GM18870 (cell line): ENCODE measurements at regions not wholly inside any gene's neighbourhood (a gene's known extent, or its start where the extent isn't known, plus 50 kb on each side); places are given as distances from the start of the nearest gene placed in this dataset.
A peak's percentile ranks its signal among the peaks of the same experiment; 100 is the strongest.
"Not testable (repeated sequence)": the region's sequence is repeated elsewhere in the genome, so short reads cannot be mapped to it uniquely, and the experiment has no call there.

Experiments used
- ATAC-seq: cut with Tn5 transposase; IDR thresholded peaks from one replicate; pipeline ENCODE4 v1.9.1; 2021; ENCODE audit warnings: moderate library complexity; ENCODE audit not compliant: unreplicated experiment

DNA sequence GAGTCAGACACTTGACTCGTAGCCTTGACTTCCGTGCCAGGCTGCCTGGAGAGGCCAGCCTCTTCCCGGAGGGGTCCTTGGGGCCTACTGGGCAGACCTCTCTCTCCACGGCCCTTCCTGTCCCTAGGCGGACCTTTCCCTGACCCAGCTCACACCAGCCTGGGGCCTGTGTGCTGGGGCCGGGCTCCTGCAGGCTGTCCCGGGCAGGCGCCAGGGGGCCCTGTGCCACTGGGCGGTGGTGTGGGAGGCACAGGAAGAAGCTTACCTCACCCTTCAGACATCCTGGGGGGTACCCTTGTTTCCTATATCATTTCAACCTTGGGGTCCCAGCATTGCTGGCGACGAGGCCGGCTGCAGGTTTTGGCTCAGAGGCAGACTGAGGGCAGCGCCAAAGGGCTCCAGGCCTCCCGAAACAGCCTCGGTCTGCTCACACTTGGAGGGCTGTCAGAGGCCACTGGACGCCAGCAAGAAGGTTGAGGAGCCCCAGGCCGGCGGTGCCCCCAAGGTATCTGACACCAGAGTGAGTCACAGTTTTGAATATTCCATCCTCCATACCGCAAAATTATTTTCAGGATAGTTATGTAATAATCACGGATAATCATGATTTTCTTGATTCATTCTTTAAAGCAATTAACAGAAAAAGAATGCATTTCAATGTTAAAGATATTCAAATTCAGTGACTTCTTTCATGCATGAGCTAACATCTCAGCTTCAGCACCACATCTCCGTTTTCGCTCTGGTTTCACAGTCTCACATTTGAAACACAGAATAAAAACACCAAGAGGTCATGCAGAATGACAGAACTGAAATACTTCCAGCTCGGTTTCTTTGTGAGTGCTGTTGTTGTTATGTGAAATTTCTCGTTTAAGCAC is 3967.6 kb upstream of the TPTE start:
- not testable (repeated sequence) for ATAC-seq

DNA sequence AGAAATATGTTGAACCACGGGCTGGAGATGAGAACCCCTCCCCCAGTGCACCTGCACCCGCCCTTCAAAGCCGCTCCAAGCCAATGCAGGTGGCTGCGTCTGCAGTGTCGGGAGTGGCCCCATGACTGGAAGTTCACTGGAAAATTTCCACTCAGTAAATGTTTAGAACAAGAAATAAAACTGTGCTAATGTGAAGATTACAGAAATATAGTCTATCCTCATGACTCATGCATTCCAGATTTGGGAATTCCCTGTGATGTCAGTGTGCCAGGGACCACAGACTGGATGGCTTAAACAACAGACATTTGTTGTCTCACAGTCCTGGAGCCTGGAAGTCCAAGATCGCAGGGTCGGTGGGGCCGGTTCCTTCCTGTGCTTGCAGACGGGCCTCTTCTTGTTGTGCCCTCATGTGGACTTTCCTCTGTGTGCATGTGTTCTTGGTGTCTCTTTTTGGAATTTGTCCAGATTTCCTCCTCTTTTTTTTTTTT is 3967.0 kb upstream of the TPTE start:
- ATAC-seq, result not testable (repeated sequence)

DNA sequence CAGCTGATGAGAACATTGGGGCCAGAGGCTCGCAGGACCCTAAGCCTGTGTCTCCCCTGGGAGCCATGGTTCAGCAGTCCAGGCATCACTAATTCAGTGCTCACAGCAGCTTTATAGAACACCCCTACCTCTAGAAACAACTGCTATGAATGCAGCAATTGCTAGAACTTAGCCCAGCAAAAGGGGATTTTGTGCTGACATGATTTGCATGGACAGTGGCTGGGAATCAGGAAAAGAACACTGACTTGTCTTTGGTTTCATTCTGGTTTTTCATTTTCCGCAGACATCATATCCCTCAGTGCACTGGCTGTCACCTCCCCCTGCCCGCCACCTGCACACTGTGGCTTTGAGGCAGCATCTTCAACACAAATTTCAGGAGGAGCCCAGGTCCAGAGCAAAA is 3964.9 kb upstream of the TPTE start:
- peak; percentile 57 for ATAC-seq

DNA sequence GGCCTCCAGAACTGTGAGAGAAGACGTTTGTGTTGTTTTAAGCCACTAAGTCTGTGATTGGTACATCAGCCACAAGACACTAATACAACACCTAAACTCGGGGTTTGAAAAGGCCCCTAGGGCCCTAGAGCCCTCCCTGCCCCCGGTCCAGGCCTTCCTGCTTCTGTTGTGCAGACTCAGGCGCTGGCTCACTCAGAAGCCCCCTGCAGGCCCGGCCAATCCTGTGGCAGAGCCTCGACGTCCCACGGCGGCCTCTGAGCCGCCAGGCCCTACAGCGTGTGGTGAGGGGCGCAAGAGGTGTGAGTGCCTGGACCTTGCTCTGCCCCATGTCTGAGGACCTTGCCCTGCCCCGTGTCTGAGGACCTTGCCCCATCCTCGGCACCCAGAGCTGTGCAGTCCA is 3964.0 kb upstream of the TPTE start:
- ATAC-seq, result not testable (repeated sequence)

DNA sequence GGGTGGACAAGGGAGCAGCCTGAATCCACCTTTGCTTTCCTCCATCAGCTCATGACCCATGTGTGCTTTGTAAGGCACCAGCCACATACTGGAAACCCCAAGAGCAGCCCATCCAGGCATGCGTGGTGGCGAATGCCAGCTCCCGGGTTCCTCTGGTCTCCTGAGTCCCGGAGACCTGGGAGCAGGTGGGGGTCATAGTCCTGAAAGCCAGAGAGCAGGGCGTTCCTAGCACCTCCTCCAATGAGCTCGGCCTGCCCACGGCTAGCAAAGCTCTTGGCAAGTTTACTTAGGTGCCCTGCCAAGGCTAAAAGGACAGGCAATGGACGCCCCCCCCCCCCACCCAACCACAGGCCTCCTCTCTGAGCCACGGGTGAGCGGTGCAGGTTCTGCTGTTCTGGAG is 3960.2 kb upstream of the TPTE start:
- ATAC-seq, result not testable (repeated sequence)

DNA sequence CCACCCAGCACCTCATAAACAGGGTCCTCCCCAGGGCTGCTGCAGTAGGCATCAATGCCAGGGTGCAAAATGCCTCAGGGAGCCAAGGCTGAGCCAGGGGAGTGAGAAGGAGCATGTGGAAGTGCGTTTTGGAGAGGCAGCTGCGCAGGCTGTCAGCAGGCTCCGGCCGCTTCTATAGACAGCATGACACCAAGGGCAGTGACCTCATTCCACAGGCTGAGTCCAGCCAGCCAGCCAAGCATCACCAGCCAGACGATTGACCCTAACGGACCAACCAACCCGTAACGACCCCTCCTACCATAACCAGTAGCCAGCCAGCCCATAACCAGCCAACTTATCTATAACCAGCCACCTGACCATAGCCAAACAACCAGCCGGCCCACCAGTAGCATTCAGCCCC is 3959.8 kb upstream of the TPTE start:
- ATAC-seq, result not testable (repeated sequence)

DNA sequence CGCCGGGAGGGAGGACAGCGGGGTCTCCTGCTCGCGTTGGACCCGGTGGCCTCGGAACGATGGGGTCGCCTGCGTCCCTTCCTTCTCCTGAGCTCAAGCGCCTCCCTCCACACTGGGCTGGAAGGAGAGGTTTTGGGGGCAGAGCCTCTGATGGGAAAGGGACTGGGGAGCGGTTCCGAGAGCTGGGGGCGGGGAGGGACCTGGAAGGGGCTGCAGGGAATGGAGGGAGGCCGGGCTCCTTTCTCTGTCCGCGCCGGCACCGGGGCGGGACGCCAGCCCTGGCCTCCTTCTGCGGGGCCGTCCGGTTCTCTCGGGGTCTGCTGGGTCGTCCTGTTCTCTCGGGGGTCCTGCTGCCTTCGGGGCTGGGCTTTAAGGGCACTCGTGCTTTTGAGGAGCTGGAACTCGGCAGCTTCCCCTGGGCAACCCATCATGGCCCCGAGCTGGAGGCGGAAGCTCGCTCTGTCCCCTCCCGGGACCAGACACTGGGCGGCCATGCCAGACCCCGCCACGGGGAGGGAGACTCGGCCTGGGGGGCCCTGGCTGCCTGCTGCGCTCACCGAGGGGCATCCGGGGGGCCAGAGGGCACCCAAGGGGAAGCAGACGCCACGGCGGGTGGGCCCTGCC is 3956.7 kb upstream of the TPTE start:
- not testable (repeated sequence) for ATAC-seq

DNA sequence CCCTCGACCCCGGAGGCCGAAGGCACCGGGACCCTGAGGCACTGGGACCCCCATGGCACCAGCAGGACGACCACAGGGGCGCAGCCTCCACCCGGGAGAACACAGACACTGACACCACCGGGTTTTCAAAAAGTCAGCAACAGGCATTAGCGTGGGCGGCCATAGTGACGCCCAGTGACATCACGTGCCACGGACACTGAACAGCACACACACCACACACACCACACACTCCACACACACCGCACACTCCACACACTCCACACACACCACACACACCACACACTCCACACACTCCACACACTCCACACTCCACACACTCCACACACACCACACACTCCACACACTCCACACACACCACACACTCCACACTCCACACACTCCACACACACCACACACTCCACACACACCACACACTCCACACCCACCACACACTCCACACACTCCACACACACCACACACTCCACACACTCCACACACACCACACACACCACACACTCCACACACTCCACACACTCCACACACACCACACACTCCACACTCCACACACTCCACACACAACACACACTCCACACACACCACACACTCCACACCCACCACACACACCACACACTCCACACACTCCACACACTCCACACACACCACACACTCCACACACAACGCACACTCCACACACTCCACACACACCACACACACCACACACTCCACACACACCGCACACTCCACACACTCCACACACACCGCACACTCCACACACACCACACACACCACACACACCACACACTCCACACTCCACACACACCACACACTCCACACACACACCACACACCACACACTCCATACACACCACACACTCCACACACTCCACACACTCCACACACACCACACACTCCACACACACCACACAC is 3955.9 kb upstream of the TPTE start:
- not testable (repeated sequence) for ATAC-seq

DNA sequence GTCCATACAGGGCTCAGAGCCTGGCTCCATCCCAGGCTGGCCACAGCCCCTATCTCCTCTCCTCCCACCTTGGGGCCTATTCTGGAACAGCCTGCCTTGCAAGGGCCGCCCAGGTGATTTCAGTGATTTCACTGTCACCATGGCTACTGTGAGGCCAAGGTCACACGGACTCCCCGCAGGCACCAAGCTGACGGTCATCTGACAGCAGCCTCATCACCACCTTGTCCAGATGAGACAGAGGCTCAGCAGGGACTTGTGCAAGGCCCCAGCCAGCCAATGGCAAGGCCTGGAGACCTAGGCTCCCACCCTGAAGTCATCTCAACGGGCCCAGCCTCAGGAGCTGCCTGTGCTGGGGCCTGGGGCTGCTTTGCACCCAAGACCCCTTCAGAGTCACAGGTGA is 3953.8 kb upstream of the TPTE start:
- ATAC-seq, result not testable (repeated sequence)

DNA sequence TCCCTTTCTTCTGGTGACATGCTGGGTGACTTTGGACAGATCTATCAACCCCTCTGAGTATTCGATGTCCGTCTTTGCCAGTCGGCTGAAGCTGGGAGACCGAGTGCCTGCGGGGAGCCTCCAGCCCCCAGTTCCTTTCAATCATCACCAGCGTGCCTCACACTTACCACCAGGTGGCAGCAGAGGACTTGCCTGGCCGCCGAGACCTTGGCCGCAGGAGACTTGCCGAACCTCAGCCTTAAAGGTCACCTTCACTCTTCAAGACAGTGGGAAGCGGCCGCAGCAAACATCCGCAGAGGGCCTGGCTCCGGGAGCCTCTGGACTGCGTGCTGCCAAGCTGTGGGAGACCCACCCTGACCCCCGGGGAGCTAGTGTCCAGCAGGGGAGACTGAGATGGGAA is 3952.2 kb upstream of the TPTE start:
- ATAC-seq, result not testable (repeated sequence)

DNA sequence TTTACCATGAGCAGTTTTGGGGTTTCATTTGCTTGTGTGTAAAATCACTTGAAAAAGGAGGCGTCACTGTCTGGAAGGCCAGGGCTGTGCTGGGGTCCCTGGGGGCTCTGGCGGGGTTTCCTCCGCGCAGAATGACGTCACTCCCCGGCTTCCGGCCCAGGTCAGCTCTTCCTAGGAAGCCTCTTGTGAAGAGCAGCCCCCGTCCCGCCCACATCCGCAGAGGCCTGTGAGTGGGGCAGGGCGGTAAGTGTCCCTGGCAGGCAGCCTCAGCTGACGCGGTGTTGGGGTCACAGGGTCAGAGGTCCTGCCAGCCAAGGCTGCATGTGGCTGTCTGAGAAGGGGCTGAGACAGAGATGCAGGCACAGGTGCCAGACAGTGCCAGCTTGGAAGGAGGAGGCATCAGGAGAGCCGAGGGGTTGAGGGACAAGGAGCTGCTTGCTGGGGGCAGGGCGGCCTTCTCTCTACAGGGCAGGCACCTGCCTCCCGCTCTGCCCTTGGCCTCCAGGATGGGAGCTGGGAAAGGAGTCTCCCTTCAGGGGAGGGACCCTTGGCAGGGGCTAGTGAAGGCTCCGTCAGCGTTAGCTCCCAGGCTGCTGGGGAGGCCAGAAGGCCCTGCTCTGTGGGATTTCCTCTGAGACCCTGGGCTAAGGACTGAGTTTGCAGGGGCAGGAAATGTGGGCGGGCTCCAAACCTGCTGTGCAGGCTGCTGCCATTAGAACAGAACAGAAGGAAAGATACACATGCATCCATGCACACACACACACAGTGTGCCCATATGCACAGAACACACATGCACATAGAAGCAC is 3951.6 kb upstream of the TPTE start:
- ATAC-seq, result not testable (repeated sequence)

DNA sequence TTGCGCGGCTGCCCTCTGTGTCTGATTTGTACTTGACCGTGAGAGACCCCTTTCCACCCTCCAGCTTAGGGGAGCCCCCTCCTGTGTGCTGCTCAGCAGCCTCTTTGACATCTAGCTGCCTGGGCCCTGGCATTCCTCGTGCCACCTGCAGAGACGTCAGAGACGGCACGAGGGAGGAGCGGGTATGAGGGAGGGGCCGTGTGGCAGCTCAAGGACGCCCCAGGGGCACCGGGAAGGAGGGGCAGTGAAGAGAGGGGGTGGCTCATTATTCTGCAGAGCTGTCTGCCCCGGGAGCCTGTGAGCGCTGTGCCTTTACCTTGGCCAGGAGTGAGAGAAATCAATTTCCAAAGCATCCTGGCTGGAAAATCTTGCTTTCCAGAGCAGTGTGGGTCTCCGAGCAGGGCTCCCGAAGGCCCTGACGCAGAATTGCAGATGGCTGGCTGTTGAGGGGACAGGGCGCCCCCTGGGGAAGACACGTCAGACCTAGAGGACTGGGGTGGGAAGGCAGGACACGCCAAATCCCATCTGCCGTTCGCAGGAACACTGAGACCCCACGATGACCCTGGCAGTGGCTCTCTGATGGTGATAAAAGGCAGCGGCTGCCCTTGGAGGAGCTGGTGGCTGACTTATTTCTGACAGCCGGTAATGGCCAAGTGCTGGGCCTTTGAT is 3950.5 kb upstream of the TPTE start:
- not testable (repeated sequence) for ATAC-seq

DNA sequence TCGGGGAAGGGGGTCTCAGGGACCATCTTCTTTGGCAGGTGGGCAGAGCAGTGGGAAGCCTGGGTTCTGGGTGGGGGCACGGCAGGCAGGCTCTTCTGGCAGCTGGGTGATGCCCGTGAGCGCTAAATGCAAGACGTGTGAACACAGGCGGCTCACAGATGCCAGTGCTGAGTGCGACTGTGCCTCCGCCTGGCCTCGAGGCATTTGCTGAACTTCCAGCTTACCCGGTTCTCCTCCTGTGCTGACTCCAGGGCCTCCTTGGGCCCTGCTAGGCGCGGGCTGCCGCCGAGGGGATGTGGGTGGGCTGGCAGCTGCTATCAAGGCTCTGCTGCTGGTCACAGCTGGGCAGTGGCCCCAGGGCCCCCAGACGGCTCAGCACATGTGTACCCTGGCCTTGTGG is 3947.8 kb upstream of the TPTE start:
- not testable (repeated sequence) for ATAC-seq

DNA sequence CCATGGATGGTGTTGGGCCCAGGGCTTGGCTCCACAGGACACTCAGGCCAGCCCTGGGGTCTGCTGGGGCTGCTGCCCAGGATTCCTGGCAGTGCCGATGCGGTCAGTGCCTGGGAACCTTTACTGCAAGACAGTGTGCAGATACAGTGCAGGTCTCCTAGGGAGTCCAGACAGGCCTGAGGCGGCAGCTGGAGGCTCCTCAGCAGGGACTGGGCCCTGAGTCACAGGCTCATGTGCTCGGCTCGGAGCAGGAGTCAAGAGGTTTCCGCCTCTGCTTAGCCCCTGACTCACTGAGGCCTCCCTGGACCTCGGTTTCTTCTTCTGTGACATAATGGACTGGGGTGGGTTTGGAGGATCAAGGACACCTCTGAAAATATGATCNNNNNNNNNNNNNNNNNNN is 3941.6 kb upstream of the TPTE start:
- not testable (repeated sequence) for ATAC-seq
